Middle frontal gyrus (tissue), 1 donor: ENCODE measurements at regions not wholly inside any gene's neighbourhood (a gene's known extent, or its start where the extent isn't known, plus 50 kb on each side); places are given as distances from the start of the nearest gene placed in this dataset.
A peak's percentile ranks its signal among the peaks of the same experiment; 100 is the strongest.
"Not testable (repeated sequence)": the region's sequence is repeated elsewhere in the genome, so short reads cannot be mapped to it uniquely, and the experiment has no call there.

Experiments
- DNase-seq: peaks from one replicate; pipeline ENCODE4 v3.0.0-alpha.2; 2015; ENCODE audit warnings: low spot score; ENCODE audit errors: extremely low spot score

DNA sequence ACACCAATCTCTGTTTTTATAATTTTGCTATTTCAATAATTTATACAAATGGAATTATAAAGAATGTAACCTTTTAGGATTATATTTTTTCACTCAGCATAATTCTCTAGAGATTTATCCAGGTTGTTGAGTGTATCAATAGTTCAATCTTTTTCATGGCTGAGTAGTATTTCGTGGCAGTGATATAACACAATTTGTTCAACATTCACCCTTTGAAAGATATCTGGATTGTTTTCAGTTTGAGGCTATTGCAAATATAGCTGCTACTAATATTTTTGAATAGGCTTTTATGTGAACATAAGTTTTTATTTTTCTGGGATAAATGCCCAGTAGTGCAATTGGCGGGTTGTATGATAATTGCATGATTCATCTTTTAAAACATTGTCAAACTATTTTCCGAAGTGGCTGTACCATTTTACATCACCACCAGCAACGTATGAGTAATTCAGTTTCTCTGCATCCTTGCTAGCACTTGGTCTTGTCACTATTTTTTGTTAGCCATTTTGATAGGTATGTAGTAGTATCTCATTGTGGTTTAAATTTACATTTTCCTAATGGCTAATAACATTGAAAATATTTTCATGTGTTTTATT is 55.6 kb upstream of the ABCD3 start:
- no peak for DNase-seq

DNA sequence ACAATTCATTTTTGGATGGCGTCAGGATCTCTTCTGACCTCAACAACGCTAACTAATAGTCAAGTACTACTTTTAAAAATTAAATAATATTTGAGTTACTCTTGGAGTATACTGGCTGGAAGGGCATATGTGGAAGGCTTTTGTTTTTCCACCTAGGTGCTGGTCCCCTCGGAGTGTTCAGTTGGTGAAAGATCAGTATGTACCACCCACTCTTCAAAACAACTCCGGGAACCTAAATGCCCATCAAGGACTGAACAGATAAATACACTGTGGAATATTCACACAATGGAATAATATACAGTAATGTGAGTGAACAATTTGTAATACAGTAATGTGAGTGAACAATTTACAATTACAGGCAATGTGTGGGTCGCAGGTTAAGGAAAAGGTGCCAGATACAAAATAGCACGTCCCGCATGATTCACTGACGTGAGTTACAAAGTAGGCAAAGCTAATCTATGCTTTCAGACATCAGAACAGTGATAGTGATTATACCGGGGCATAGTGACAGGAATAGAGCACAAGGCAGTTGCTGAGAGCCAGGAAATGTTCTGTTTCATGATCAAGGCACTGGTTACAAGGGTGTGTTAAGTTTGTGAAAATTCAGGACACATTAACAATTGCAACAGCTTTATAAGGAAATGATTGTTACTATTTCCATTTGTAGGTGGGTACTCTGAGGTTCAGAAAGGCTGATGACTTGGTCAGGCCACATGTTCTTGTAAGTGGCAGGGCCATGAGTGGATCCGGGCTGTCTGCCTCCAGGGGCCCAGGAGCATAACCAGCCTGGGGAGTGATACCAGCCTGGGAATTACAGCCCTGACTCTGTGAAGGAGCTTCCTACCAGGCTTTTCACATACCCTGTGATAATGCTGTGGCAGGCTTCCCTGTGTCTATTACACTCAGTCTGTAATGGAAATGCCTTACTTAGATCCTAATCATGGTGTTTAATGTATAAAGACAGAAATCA is 59.3 kb upstream of the ABCD3 start:
- no peak for DNase-seq

DNA sequence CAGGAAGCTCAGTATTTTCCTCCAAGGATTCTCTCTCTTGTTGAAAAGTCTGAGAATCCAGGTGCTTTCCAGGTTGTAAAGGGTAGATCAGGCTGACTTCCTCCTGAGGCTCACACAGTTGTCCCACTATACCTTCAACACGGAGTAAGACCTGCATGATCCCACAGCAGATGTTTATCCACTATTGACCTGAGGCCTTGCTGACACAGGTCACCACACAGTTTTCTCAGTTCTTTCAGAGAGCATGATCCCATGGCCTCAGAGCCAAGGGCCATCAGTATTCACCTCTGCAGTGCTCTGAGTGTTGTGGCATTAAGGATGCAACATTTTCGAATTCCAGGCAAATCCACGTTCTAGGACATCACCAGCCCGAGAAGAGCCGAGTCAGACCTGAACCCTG is 60.5 kb upstream of the ABCD3 start:
- no peak for DNase-seq

DNA sequence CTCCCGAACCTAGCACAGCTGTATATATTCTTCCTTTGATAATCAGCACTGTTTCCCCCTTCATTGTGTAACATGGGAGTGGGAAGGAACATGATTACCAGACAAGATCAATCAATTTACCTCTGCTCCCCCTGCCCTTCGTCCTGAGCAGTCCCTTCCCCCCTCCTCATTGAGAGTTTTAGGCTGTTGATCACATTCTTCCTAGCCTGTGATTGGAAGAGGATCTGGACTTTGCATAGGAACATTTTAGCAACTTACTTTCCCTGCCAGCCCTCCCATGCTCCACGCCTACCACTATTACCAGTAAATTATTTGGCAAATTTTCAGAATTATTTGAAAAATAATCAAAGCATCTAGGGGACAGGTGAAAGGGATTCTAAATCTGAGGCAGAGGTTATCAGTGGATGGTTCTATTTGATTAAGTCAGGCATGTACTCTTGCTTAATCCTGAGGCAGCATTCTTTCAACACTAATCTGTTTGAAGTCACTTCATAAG is 62.7 kb upstream of the ABCD3 start:
- no peak for DNase-seq

DNA sequence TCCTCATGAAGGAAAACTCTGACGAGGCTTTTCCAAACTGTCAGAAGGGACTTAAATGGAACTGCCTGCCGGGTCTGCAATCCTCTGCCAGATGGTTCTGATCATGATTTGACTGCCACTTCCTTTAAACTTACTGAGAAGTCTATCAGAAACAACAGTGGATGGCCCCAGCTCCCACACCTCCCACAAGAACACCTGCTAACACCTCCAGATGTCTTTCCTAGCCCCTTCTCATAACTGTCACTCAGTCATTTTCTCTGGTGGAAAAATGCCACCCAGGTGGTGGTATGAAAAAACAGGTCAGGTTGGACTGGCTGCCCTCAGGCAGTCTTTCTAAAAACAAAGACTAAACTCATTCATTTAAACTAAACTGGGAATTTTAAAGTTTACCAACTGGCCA is 66.7 kb upstream of the ABCD3 start:
- no peak for DNase-seq

DNA sequence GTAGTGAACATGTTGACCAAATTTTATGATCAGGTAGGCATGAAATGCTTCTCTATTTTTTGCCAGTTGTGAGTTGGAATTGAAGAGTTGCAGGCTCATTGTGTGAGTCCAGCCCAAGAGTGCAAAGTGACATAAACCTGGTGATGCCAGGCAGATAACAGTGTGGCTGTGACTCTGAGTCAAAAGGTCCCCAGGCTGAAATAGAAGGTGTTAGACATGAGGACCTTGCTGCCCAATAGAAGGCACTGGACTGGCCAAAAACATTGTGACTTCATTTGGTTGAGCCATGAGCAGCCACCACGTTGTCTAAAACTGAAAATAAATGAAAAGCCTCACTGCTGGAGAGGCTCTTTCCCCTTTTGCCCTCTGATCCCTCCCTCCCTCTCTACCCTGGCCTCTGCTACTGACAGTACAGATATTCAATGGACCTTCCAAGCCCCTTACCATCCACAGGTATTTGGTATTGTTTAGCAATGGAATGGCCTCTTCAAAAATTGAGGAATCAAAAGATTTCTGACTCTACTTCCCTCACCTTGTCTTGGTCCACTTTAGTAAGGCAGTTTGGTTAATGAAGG is 67.8 kb upstream of the ABCD3 start:
- no peak for DNase-seq

DNA sequence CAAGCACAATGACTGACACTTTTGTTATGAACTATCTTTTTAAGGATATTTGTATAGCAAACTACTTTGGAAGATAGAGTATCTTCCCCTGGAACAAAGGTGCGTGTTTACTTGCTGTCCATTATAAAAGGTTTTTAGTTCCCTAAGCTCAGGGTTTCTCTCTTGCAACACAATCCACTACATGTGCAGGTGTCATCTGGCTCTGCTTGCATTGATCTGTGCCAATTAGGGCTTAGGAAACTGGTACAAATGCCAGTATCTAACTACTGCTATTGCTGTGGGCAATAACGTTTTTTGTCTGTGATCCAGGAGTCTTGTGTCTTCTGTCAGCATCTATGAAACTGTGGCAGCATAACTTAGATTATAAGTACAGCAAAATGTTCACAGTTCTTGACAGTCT is 68.3 kb upstream of the ABCD3 start:
- no peak for DNase-seq

DNA sequence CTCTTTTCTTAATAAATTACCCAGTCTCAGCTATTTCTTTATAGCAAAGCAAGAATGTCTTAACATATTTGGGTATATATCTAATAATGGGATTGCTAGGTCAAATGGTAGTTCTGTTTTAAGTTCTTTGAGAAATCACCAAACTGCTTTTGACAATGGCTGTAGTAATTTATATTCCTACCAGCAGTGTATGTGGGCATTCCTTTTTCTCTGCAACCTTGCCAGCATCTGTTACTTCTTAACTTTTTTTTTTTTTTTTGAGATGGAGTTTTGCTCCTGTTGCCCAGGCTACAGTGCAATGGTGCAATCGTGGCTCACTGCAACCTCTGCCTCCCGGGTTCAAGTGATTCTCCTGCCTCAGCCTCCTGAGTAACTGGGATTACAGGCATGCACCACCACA is 69.8 kb upstream of the ABCD3 start:
- DNase-seq: not testable (repeated sequence)

DNA sequence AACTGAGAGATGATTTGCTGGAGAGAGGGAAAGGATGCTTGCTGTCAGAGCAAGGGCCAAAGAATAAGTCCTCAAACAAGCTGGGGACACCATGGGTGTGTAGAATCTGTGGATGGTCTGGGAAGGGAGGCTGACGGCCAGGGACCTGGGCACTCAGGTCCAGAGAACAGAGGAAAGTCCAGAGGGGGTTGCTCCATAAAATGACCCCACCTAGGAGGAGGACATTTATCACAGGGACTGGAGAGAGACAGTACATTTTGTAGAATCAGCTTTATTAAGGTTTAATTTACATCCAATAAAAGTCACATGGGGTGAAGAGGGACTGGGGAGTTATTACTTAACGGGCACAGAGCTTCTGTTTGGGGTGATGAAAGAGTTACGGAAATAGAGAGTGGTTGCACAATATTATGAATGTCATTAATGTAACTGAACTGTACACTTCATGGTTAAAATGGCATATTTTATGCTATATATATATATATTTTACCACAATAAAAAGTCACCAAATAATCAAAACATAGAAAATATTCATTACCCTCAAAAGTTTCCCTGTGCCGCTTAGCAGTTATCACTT is 73.0 kb upstream of the ABCD3 start:
- DNase-seq: no peak

DNA sequence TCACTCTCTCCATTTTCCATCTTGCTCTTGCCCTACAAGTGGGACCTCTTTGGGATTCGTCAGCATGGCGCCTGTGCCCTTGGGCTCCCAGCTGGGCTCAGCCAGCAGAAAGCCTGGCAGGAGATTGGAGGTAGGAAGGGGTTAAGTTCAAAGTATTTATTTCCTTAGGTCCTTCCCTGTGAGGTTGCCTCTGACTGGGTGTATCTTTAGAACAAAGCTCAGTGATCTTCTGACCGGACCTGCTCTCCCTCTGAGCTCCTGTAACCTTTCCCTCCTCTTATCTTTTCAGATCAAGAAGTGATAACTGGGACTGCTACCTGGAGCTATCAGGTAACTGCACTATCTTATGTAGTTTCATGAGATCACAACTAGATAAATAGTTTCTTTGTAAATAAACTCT is 75.8 kb upstream of the ABCD3 start:
- DNase-seq: no peak

DNA sequence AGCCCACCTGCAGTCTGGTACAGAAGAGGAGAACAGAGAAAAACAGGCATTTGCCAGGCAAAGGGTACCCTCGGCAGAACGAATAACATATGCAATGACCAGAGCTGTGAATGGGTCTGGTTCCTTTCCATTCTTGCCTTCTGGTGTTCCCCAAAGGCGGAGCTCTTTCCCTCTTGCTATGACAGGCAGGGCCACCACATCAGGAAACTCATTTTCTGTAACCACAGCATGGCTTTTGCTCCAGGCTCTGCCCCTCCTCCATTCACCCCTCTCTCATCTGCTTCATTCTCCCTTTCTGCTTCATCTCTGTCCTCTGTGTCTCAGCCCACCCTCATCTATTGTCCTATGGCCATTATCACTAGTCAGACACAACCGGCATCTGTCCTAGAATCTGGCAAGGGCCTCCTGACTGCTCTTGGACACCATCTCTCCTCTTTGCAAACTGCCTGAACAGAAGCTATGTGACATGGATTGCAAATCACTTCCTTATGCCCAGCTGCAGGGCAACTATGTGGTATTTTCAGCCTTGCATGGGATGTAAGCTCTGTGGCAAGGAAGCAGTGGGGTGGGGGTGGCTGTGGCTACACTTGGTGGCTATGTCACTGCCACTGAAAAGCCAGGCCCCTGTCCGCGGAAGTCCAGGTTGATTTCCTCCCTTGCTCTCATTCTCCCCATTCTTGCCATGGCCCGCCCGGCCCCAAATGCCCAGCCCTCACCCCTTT is 78.8 kb upstream of the ABCD3 start:
- no peak for DNase-seq

DNA sequence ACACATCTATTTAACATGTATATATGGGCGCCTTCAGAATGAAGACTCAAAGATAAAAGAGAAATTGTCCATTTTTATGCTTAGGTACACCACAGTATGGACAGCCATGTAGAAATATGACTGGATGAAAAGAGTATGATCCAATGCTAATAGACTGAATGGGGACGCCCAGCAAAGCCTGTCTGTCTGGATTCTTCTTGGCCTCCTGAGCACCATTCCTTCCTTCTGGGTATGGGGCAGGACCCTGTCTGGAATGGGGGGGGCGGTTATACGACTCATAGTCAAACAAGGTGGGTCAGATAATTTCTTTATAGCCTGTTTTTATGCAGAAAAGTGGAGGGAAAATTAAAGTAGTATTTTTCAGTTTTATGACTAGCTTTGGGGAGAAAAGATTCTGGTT is 81.2 kb upstream of the ABCD3 start:
- DNase-seq: no peak

DNA sequence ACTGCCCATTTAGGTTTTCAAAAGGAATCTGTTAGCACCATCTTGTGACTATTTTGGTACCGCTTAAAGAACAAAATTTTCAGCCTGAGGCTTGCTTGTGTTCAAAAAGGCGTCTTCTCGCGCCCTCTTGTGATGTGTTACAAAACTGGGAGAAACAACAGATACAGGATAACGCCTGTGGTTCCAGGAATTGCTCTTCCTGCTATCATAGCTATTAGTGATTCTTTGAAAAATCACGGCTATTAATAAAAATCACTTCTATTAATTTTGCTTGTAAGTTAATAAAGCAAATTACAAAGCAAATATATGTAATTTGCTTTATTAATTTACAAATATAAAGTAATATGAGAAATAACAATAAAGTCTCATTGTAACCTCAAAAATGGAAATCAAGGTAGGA is 82.2 kb upstream of the ABCD3 start:
- DNase-seq: peak; percentile 81

DNA sequence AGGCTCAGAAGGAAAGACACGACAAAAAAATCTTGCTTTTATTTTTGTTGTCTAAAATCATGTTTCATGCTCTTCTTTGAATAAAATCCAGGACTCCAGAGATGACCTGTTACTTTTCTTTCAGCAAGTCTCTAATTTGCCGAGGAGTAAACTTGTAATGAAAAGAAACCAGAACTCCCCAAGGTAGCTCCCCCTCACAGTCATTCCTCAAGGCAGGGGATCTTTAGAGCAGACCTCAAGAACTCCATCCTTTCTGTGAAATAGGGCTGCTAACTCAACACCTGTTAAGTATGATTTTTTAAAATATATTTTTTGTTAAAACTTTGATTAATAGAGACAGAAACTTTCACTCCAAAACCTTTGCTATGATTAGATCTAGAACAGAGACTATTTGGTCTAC is 82.7 kb upstream of the ABCD3 start:
- no peak for DNase-seq

DNA sequence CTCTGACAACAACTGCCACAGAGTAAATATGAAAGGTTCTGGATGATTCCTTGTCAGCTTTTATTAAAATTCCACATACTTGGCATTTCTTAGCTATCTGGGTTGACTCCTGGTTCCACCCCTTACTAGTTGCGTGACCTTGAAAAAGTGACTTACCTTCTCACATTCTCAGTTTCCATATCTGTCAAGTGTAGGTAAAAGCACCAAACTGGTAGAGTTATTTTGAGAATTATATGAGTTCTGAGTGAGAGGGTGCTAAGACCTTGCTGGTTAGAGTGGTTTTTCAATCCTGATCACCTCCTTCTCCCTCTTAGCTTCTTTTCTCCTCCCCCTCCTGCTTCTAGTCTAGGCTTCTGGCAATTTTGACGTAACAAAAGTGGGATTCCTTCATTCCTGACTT is 83.4 kb upstream of the ABCD3 start:
- no peak for DNase-seq

DNA sequence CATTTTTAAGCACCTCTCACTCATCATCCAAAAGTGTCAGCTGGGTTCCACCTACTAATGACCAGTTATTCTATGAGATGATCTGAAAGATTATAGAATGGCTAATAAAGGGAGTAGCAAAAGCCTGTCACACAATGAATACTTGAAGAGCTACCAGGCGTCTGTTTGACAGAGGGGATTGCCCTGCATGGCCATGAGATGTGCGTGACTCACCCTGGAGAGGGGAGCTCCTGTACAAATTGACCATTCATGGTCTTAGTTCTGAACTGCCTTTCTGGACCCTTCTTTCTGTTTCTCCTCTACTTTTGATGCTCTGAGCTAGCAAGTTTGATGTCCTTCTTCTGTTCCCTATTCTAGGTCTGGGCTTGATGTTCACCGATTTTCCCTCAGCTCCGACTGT is 85.2 kb upstream of the ABCD3 start:
- no peak for DNase-seq

DNA sequence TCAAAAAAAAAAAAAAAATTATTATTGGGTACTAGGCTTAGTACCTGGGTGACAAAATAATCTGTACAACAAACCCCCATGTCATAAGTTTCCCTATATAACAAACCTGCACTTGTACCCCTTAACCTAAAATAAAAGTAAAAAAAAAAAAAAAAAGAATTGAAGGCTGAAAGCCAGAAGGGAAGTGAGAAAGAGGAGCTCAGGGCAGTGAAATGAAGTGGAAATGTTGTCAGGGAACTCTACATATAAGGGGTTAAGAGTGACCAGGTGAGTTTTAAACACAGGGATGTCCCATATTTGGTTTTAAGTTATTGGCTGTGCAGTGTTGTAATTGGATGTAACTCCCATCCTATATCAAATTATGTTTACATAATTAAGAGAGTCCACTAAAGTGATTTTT is 85.7 kb upstream of the ABCD3 start:
- no peak for DNase-seq

DNA sequence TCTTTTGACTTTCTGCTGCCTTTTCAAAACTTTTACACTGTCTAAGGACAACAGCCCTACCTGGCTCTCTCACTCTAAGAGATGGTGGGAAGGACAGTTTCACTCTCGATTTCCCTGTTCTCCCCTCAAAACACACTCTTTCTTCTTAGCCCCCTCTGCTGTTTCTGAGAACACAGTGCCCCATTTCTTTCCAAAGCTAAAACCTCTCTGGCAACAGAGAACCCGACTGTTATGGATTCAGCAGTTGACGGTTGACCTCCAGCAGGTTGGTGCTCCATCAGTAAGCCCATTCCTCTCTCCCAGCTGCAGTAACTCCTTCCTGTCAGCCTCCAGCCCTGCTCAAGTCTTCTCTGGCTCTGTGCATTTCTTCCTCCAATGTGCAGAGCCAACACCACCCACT is 88.2 kb upstream of the ABCD3 start:
- no peak for DNase-seq

DNA sequence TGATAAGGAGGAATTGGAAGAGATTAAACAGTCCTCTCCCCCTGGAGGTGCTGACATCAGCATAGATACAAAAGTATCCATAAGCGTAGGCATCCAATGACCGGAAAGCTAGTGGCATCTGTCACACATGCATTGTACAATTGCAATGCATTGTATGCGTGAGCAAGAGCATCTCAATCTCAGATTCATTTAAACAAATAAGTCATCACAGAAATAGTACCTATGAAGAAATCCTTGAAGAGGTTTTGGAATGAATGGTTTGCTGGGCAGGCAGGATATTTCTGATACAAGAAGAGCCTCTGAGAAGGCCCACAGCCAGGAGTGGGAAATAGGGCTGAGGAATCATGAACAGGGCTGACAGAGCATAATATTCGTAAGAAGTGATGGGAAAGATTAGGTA is 88.9 kb upstream of the ABCD3 start:
- no peak for DNase-seq

DNA sequence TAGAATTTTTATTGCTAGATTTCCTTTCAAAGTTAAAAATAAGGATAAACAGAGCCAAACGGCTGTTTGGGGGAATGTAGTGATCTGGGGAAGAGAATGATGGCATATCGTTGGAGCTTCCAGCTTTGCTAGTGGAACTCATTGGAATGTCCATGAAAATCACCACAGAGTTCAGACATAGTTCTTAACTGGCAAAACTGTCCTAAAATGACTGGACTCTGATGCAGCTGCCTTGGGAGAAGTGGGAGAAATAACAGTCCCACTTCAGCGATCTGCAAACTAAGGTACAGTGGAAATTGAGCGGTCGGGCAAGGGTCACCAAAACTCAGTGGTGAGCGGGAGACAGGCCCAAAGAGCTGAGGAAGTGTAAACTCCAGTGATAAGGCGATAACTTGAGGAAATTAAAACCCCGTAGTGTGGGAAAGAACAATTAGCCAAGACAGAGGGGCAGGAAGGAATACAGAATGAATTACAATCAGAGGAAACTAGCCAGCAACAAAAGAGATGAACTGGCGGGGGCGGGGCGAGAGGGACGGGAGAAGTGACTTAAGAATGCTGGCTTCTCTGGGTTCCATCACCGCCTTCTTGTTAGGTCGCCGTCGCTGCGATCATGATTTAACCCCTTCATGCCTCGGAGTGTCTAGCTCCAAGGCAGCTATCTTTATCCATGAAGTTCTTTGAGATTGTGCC is 89.8 kb upstream of the ARHGAP29 start:
- no peak for DNase-seq

DNA sequence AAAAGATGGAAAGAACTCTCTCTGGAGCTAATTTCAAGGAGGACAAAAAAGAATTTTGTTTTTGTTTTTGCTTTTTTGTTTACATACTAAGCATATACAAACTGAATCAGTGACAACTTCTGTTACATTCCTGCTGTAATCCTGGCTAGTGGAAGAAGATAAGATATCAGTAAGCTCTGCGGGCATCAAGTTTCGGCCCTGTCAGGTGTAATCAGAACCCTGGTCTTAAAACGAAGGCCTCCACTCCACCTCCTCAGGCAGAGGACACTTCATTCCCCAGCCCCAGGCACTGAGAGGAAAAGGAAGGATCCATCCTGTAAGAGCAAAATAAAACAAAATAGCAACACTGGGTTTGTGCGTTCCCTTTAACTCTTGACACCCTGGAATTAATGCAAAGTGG is 88.9 kb upstream of the ARHGAP29 start:
- no peak for DNase-seq
